Keratinocyte (primary cell): ENCODE measurements at regions not wholly inside any gene's neighbourhood (a gene's known extent, or its start where the extent isn't known, plus 50 kb on each side); places are given as distances from the start of the nearest gene placed in this dataset.

Experiments
- DNase-seq: peaks from one replicate; pipeline ENCODE4 v3.0.0-alpha.2; 2011; ENCODE audit warnings: low read depth, missing footprints, low spot score
- FAIRE-seq: peaks from 2 replicates; lab custom pipeline; 2011; peaks lifted over from hg19 to GRCh38; lab: Jason Lieb, UNC
- H2AFZ ChIP-seq: 2 replicates; pipeline ENCODE4 v1.6.0; 2012; ENCODE audit warnings: low read length, control low read depth, inconsistent platforms; ENCODE audit not compliant: control insufficient read depth
- H3K27ac ChIP-seq: 2 replicates; pipeline ENCODE4 v1.5.1; 2011; ENCODE audit warnings: low read length; ENCODE audit not compliant: control insufficient read depth, insufficient read depth
- H3K27me3 ChIP-seq: 3 replicates; pipeline ENCODE4 v1.6.0; 2011; ENCODE audit warnings: low read length; ENCODE audit not compliant: control insufficient read depth, insufficient read depth; ENCODE audit errors: extremely low read depth
- H3K36me3 ChIP-seq, 2 experiments: 2 replicates in 1 of 2; 3 replicates in 1 of 2; pipeline ENCODE4 v1.5.1; 2011; ENCODE audit warnings: low read length in 2 of 2, mild to moderate bottlenecking in 1 of 2; ENCODE audit not compliant: control insufficient read depth in 2 of 2, insufficient read depth in 2 of 2; ENCODE audit errors: extremely low read depth in 1 of 2
- H3K4me1 ChIP-seq: 3 replicates; pipeline ENCODE4 v1.5.1; 2011; ENCODE audit warnings: low read length; ENCODE audit not compliant: control insufficient read depth, insufficient read depth; ENCODE audit errors: extremely low read depth
- H3K4me2 ChIP-seq: 3 replicates; pipeline ENCODE4 v1.6.0; 2011; ENCODE audit warnings: low read depth, low read length; ENCODE audit not compliant: control insufficient read depth, insufficient read depth; ENCODE audit errors: extremely low read depth
- H3K4me3 ChIP-seq, 3 experiments: fragments of 200-600 bp in 1 of 3; sonication (generic) in 1 of 3; 2 replicates in 2 of 3; 3 replicates in 1 of 3; pipeline ENCODE4 v1.5.1; 2011 to 2016; ENCODE audit warnings: low read length in 3 of 3, mild to moderate bottlenecking in 3 of 3, control low read depth in 2 of 3, inconsistent platforms in 1 of 3, low read depth in 1 of 3, mixed read lengths in 1 of 3, mixed run types in 1 of 3, moderate library complexity in 1 of 3; ENCODE audit not compliant: control insufficient read depth in 2 of 3, insufficient read depth in 2 of 3; ENCODE audit errors: extremely low read depth in 1 of 3
- H3K79me2 ChIP-seq: 2 replicates; pipeline ENCODE4 v1.6.0; 2012; ENCODE audit warnings: low read length; ENCODE audit not compliant: control insufficient read depth, insufficient read depth
- H3K9ac ChIP-seq: 3 replicates; pipeline ENCODE4 v1.6.0; 2011; ENCODE audit warnings: low read length; ENCODE audit not compliant: control insufficient read depth, insufficient read depth; ENCODE audit errors: extremely low read depth
- H3K9me1 ChIP-seq: 3 replicates; pipeline ENCODE4 v1.6.0; 2011; ENCODE audit warnings: low read length; ENCODE audit not compliant: control insufficient read depth, insufficient read depth; ENCODE audit errors: extremely low read depth
- H3K9me3 ChIP-seq: 2 replicates; pipeline ENCODE4 v1.5.1; 2012; ENCODE audit warnings: low read depth, low read length; ENCODE audit not compliant: control insufficient read depth
- H4K20me1 ChIP-seq: 3 replicates; pipeline ENCODE4 v1.6.0; 2011; ENCODE audit warnings: low read length; ENCODE audit not compliant: control insufficient read depth, insufficient read depth; ENCODE audit errors: extremely low read depth
- CTCF ChIP-seq, 3 experiments: IDR thresholded peaks in 1 of 3; conservative IDR thresholded peaks in 1 of 3; optimal IDR thresholded peaks in 1 of 3; 2 replicates in 2 of 3; 3 replicates in 1 of 3; pipeline versions ENCODE3 to v1.5.1; 2011; ENCODE audit warnings: low read length in 3 of 3, mild to moderate bottlenecking in 3 of 3, moderate library complexity in 2 of 3, control low read depth in 1 of 3, inconsistent platforms in 1 of 3; ENCODE audit not compliant: insufficient read depth in 2 of 3; ENCODE audit errors: extremely low read depth in 1 of 3
- EZH2 ChIP-seq: IDR thresholded peaks from one replicate; pipeline ENCODE4 v1.6.1; 2012; ENCODE audit warnings: inconsistent platforms, mild to moderate bottlenecking, low read length, moderate library complexity
- dilution Hi-C: fragments of 300-500 bp; cut with MboI; formaldehyde crosslinking; loops from one replicate; pipeline ENCODE4 v1.7.0; 2020; ENCODE audit warnings: low sequenced_read_pairs; ENCODE audit not compliant: extremely low pct_ligation_motif_present

GRCh38 chr20:24868959-24869358, 80.1 kb upstream of the CST7 start:
- Histone ChIP-seq H3K36me3 (no peaks in the 10 kb centered on the region), H3K9me1 (no peaks in the 10 kb centered on the region), H3K9ac (no peak overlapping the region), H3K27ac (no peak overlapping the region), H3K79me2 (no peaks in the 10 kb centered on the region), H3K4me3 (no peak overlapping the region), H3K4me1 (no peaks in the 10 kb centered on the region), H4K20me1 (no peaks in the 10 kb centered on the region), H2AFZ (no peak overlapping the region), H3K4me2 (no peak overlapping the region), H3K9me3 (peaks cover 3% of the 10 kb centered on the region), H3K27me3 (no peaks in the 10 kb centered on the region)
- dilution Hi-C loops: no loop called here
- TF ChIP-seq EZH2: no peak
- no peak for TF ChIP-seq CTCF (optimal IDR thresholded peaks at IDR 0.05 in 1 of 3, IDR thresholded peaks at IDR 0.05 in 1 of 3, conservative IDR thresholded peaks at IDR 0.05 in 1 of 3; ENCODE audit: extremely low read depth in 1 of 3, insufficient read depth in 2 of 3, low read length in 3 of 3)
- FAIRE-seq: no peak
- DNase-seq: no peak

GRCh38 chr20:24870057-24870456, 79.0 kb upstream of the CST7 start:
- TF ChIP-seq CTCF (optimal IDR thresholded peaks at IDR 0.05 in 1 of 3, IDR thresholded peaks at IDR 0.05 in 1 of 3, conservative IDR thresholded peaks at IDR 0.05 in 1 of 3; ENCODE audit: extremely low read depth in 1 of 3, insufficient read depth in 2 of 3, low read length in 3 of 3): no peak
- no peak for TF ChIP-seq EZH2
- Histone ChIP-seq H3K36me3 (no peaks in the 10 kb centered on the region), H3K9me1 (no peaks in the 10 kb centered on the region), H3K9me3 (peaks cover 3% of the 10 kb centered on the region), H2AFZ (no peak overlapping the region), H3K79me2 (no peaks in the 10 kb centered on the region), H3K4me3 (no peak overlapping the region), H3K4me2 (no peak overlapping the region), H3K4me1 (no peaks in the 10 kb centered on the region), H4K20me1 (no peaks in the 10 kb centered on the region), H3K9ac (no peak overlapping the region), H3K27me3 (no peaks in the 10 kb centered on the region), H3K27ac (no peak overlapping the region)
- dilution Hi-C loops: no loop called here
- no peak for FAIRE-seq
- no peak for DNase-seq
